NCI-H1092 treated with DMSO at 0.1 percent for 48 hours (cell line): ENCODE measurements at regions not wholly inside any gene's neighbourhood (a gene's known extent, or its start where the extent isn't known, plus 50 kb on each side); places are given as distances from the start of the nearest gene placed in this dataset.
A peak's percentile ranks its signal among the peaks of the same experiment; 100 is the strongest.
"Not testable (repeated sequence)": the region's sequence is repeated elsewhere in the genome, so short reads cannot be mapped to it uniquely, and the experiment has no call there.

Experiments
- DNase-seq: peaks from one replicate; lab custom pipeline; 2025; lab: John Stamatoyannopoulos, UW

- DNase-seq = no peak
Observed at GRCh38 chr2:129190494-129190893, 789.0 kb upstream of the RAB6C start.

- no peak for DNase-seq
Observed at GRCh38 chr2:129191530-129191929, 787.9 kb upstream of the RAB6C start.

- DNase-seq = no peak
Observed at GRCh38 chr2:129192117-129192516, 787.3 kb upstream of the RAB6C start.

DNA sequence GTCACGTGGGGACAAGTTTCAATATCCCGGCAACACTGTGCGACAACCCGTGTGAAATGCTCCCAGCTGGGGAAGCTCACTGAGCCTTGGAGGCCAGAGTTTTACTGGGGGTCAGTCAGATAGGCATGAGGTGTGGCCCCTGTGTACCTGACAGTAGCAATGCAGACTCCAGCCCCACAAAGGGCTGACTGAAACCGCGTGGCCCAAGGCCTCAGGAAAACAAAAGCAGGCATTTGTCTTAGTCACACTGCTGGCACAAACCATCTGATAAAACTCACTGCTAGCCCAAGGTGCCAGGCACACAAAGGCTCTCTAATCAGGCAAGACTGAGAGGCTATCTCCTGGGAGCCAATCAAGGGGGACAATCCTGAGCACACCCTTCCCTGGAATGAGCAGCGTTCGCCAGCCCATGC, 786.6 kb upstream of the RAB6C start:
- DNase-seq = no peak

- no peak for DNase-seq
Observed at GRCh38 chr2:129193961-129194360, 785.5 kb upstream of the RAB6C start.

DNA sequence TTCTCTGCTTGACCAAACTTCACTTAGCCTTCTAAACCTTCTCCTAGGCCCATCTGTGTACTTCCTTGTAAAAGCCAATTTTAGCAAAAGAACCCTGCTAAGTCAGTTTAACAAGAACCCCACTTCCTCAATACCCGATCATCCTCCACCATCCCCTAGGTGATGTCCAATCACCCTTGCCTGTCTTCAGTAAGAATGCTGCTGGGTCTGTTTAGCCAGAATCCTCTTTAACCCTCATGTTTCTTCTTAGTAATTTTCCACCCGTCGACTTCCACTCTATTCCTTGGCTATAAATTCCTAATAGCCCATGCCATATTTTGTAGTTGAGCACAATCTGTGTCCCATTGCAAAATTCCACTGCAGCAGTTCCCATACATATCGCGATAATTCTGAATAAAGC, 780.0 kb upstream of the RAB6C start:
- DNase-seq = no peak

- DNase-seq = no peak
Observed at GRCh38 chr2:129201696-129202095, 777.8 kb upstream of the RAB6C start.

- DNase-seq = no peak
Observed at GRCh38 chr2:129203331-129203730, 776.1 kb upstream of the RAB6C start.

- DNase-seq = not testable (repeated sequence)
Observed at GRCh38 chr2:129204581-129204980, 774.9 kb upstream of the RAB6C start.

DNA sequence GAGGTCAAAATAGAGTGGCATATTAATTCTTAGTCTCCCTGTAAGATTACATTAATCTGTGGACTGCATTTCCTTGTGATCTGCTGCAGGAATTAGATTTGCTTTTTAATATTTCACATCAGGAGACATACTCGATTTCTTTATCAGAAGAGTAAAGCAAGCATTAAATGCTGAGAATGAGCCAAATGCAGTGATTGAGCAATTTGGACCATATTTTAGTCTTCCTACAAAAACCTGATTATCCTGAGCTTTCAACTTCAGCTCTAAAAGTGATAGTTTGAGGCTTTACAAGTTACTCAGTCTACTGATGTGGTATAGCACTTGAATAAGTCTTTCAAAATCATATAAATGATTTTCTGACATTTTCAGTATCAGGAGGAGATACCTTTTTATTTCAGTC, 774.3 kb upstream of the RAB6C start:
- no peak for DNase-seq

DNA sequence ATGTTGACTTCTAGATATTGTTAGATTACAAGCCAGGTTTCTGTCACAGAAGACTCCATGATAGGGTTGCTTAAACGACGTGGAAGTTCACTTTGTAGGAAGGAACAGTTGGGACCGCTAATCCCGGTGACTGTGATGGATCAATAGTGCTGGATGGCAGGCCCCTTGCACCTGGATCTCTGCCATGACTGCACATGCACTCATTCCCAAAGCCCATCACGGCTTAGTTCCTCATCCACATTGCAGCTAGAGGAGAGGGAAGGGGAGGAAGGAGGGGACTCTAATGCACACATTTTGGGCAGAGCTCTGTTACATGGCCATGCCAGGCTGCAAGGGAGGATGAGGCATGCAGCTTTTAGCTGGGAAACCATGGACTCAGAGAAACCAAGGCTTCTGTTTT, 773.7 kb upstream of the RAB6C start:
- no peak for DNase-seq

DNA sequence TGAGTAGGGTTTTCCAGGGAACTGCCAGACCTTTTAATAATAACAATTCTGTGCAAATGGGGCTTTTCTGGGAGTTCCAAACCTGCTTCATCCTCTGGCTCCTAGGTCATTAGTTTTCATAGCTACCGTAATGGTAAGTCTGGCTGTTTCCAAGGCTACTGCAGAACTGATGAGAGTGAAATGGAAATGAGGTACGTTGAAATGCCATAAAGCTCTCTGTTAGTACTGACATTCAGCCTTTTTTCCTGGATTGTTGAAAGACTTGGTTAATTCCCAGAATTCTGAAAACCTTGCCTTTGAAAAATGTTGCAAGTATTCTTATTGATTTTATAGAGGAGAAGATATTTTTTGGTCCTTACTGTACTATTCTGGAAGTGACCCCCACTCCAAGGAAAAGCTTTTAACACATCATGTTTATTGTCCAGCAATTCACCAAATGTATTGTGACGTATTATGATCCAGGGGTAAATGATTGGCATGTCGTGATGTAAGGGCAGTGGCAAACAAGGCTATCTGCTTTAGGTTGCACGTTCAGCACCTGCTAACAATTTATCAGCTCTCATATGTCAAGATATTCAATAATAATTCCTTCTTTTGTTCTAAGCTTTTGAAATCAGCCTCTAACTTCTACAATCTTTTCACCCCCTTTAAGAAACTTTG, 767.0 kb upstream of the RAB6C start:
- no peak for DNase-seq

DNA sequence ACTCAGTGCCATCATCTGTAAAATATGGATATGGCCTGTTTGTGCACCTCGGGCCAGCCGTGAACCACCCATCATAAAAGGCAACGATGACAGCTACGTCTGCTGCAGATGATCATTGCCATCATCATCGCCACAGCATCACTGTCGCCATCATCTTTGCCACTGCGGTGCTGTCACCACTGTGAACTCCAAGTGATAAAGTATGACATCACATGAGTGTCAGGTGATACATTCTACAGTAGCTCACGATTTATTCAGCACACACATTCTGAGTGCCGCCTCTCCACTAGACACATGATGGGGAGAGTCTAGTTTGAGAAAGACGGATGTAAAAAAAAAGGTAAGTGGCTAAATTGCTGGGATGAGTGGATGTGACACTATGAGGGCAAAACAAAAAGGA, 755.4 kb upstream of the RAB6C start:
- DNase-seq = no peak

GRCh38 chr2:129224486-129224885, 755.0 kb upstream of the RAB6C start:
- DNase-seq = no peak

DNA sequence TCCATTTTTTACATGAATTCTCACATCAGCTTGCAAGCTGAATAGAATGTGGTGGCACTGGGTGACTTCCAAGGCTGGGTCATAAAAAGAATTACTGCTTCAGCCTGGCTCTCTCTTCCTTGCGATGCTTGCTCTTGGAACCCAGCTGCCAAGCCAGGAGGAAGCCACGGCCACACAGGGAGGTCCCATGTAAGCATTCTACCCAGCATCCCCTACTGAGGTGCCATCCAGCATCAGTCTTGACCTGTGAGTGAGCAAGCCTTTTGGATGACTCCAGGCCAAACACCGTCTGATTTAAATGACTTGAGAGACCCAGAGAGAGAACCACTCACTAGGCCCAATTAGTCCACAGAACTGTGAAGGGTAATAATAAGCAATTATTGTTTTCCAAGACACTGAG, 750.3 kb upstream of the RAB6C start:
- DNase-seq = no peak

DNA sequence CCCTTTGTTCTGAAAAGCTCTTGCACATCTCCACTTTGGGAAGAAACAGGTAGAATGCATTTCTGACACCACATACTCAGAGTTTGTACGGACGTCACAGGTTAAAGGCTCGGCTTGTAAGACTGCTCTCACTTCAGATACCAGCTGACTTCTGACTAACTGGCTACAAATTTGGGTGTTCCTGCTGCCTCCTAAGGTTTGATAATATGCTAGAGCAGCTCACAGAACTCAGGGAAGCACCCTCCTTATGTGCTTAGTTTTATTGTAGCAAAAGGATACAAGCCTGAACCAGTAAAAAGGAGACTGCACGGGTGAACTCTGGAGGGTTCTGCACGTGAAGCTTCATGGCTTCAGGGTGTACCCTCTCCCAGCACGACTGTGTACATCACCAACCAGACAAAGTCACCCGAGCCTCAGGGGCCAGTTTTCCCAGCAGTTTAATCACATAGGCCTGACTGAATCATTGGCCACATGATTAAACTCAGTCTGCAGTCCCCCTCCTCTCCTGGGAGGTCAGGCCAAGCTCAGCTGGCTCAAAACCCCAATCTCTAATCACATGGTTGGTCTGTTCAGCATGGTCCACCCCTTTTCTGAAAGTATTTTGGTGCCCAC, 749.5 kb upstream of the RAB6C start:
- no peak for DNase-seq

DNA sequence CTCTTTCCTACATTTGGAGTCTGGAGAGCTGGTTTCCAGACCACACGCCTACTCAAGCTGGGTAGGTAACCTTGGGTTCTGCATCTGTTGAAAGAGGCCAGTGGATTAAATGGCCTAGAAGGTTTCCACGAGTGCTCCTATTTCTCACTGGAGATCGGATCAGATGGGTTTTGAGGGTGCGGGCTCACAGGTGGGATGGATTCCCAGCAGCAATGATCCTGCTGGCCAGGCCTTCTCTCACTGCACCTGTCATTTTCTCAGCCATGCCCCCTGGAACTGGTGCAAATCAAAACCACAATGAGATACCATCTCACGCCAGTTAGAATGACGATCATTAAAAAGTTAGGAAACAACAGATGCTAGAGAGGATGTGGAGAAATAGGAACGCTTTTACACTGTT, 747.5 kb upstream of the RAB6C start:
- DNase-seq = no peak

DNA sequence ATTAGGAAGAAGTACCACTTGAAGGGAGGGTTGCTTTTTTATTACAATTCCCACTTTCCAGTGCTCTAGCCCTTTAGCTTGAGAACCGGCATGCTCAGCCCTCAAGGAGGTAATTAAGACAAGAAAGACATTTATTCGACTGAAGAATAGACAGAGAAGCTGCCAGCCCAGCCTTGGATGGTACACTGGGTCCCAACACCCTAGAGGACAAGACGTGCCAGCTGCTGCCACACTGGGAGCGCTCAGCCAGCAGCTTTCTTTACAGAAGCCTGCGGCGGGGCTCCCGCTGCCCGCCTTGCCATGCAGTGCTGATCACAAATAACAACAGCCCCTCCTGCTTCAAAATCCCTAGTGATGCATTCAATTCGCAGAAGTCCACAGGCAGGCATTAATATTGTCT, 746.3 kb upstream of the RAB6C start:
- DNase-seq = no peak

GRCh38 chr2:129233751-129234406, 745.6 kb upstream of the RAB6C start:
- peak; percentile 14 for DNase-seq

- no peak for DNase-seq
Observed at GRCh38 chr2:129236601-129237000, 742.9 kb upstream of the RAB6C start.

DNA sequence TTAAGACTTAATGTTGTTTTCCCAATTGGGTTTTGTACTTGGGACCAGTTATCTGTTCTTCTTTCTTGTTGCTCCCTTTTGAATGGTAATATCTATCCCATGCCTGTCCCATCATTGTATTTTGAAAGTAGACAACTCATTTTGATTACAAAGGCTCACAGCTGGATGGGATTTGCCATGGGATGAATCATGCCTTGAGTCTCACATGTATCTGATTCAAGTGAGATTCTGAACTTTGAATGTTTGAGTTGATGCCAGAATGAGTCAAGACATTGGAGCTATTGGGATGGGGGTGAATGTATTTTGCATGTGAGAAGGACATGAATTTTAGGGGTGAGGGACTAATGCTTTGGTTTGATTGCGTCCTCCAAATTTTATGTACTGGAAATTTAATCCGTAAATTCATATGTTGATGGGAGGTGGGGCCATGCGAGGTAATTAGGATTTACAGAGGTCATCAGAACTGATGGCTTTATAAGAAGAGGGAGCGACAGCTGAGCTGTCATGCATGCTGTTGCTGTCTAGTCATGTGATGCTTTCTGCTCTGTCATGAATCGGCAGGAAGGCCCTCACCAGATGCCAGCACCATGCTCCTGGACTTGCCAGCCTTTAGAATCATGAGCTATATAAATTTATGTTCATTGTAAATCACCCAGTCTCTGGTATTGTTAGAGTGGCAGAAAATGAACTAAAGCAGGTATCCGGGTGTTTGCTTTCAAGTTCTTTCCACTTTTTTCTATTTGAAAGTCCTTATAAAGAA, 741.3 kb upstream of the RAB6C start:
- no peak for DNase-seq

DNA sequence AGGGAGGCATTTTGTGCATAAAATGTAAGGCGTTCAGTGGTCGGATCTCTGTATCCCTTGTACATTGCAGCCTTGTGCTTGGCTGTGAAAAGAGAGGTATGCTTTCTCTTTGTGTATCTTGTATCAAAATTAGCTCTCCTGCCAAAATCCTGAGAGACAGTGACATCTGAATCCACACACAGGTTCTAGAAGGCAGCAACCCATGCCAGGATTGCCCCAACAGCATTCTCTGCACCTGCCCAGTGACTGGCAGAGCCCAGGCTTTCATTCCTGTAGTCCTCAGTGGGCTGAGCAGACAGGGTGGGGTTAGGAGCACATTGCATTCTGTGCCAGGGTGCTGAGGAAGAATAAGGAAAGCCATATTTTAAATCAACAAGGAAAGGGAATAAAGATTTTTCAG, 740.3 kb upstream of the RAB6C start:
- DNase-seq = no peak

- no peak for DNase-seq
Observed at GRCh38 chr2:129240061-129240460, 739.4 kb upstream of the RAB6C start.
